HEK293T (cell line): ENCODE measurements at regions not wholly inside any gene's neighbourhood (a gene's known extent, or its start where the extent isn't known, plus 50 kb on each side); places are given as distances from the start of the nearest gene placed in this dataset.

Experiments used
- CTBP1 ChIP-seq: fragments of 450-650 bp; IDR thresholded peaks from 2 replicates; pipeline ENCODE4 v1.6.1; 2016; ENCODE audit warnings: borderline replicate concordance
- FOXM1 ChIP-seq: fragments of 450-650 bp; IDR thresholded peaks from 2 replicates; pipeline ENCODE4 v1.6.1; 2017; ENCODE audit warnings: mild to moderate bottlenecking, borderline replicate concordance
- HDGF ChIP-seq: fragments of 450-650 bp; IDR thresholded peaks from 2 replicates; pipeline ENCODE4 v1.6.1; 2017; ENCODE audit warnings: antibody characterized with exemption, borderline replicate concordance
- L3MBTL2 ChIP-seq: fragments of 450-650 bp; conservative IDR thresholded peaks from 2 replicates; pipeline ENCODE4 v1.6.1; 2016; ENCODE audit warnings: mild to moderate bottlenecking
- NFRKB ChIP-seq: fragments of 450-650 bp; IDR thresholded peaks from 2 replicates; pipeline ENCODE4 v1.6.1; 2016; ENCODE audit warnings: mild to moderate bottlenecking, moderate library complexity
- SP1 ChIP-seq: fragments of 450-650 bp; IDR thresholded peaks from 2 replicates; pipeline ENCODE4 v1.6.1; 2017
- SUZ12 ChIP-seq: fragments of 450-650 bp; IDR thresholded peaks from 2 replicates; pipeline ENCODE4 v1.6.1; 2016; ENCODE audit warnings: mild to moderate bottlenecking

DNA sequence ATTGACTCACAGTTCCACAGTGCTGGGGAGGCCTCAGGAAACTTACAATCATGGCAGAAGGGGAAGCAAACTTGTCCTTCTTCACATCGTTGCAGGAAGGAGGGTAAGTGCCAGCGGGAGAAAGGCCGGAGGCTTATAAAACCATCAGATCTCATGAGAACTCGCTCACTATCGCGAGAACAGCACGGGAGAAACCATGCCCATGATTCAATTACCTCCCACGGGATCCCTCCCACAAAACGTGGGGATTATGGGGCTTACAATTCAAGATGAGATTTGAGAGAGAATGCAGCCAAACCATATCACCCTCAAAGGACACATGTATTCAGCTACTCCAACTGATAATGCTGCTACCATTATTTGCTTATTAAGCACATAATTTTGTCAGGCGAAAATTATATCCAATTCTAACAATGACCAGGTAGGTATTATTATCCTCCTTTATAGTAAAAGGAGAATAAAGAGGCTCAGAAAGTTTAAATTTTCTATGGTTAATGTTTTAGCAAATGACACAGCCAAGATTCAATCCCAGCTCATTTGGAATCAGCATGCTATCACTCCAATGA lies 327.2 kb upstream of the CDIN1 start:
- TF ChIP-seq FOXM1 (no peak), L3MBTL2 (no peak), CTBP1 (no peak), SP1 (no peak), NFRKB (no peak), HDGF (no peak), SUZ12 (no peak)
